ENCODE measurements at regions not wholly inside any gene's neighbourhood (a gene's known extent, or its start where the extent isn't known, plus 50 kb on each side); places are given as distances from the start of the nearest gene placed in this dataset.

DNA sequence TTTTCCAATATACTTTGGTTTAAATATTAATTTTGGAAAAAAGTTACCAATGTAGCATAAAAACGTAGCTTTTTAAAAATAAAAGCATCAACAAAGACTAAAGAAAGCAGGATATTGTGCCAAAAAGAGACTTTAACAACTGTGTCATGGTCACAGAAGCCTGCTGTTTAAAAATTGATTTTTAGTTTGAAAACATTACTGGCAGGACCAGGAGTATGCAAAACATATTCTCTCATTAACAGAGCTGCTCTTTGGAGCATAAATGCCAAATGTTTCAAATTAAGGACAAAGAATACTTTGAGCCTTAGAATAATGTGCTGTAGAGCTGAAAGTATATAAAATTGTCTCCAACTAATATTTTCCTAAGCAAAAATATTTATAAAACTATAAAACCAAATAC lies 279.0 kb downstream of the ARAP2 start:
- Mint-ChIP-seq H3K27ac (no peak overlapping the region), H3K36me3 (no peaks in the 10 kb centered on the region), H3K27me3 (no peaks in the 10 kb centered on the region), H3K4me1 (no peaks in the 10 kb centered on the region), H3K9me3 (no peaks in the 10 kb centered on the region), H3K4me3 (no peak overlapping the region)

DNA sequence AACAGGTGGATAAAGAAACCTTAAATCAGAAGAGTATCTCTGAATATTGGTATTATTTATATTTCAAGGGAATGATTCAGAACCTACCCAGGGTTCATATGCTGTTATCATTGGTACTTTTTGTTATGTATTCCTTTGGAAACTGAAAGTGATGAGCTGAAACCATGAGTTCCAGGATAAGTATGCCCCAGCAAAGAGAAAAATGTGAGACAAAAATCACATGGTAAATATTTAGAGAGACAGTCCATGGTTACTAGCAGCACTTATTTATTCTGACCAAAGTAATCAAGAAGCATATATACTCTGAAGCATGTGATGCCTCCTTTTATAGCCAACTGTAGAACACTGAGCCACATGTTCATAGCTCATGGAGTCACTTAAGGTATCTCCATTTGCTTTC lies 277.7 kb downstream of the ARAP2 start:
- no peak overlapping the region for H3K27ac Mint-ChIP-seq
- H3K36me3 Mint-ChIP-seq: no peaks in the 10 kb centered on the region
- no peak overlapping the region for H3K4me3 Mint-ChIP-seq
- H3K27me3 Mint-ChIP-seq: no peaks in the 10 kb centered on the region
- H3K9me3 Mint-ChIP-seq: no peaks in the 10 kb centered on the region
- H3K4me1 Mint-ChIP-seq: no peaks in the 10 kb centered on the region

DNA sequence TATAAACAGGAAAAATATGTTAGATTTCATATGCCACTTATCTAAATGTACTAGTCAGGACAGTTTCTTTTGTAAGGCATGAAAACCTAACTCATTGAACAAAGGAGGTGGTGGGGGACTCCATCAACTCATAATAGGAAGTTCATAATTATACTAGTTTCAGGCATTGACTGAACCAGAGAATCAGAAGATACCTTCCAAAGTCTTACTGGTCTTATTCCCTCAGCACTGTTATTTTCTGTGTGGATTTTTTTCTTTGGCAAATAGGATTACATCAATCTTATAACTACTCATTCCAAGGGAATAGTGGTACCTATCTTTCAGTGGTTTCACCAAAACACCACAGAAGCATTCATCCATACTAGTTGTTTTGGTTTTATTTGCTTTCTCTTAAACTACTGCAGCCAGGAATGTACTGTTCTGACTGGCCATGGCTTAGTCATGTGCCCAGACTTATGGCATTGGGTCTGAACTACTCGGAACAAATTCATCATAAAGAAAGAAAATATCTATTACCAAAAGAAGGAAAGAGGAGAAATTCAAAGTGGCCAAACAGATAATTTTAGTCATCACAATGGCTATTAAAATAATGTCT lies 273.9 kb downstream of the ARAP2 start:
- no peaks in the 10 kb centered on the region for H3K27me3 Mint-ChIP-seq
- peaks cover under 1% of the 10 kb centered on the region for H3K4me1 Mint-ChIP-seq
- no peaks in the 10 kb centered on the region for H3K9me3 Mint-ChIP-seq
- H3K4me3 Mint-ChIP-seq: no peak overlapping the region
- H3K36me3 Mint-ChIP-seq: no peaks in the 10 kb centered on the region
- H3K27ac Mint-ChIP-seq: no peak overlapping the region

DNA sequence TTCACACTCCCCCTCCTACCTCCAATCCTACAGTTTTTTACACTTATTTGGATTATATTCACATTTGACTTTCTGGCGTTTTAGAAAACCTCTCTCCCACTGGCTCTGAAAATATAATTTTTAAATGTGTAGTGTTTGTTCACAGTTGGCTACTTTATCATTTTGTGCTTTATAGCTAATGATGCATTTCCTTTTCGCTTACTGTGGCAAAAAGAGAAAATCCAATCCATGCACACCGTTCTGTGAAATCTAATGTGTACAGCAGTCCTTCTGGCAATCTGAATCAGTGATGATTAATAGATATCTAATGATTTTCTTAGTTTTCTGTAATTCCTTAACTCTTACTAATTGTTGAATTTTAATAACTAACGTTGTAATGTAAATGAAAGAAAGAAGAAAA lies 271.5 kb downstream of the ARAP2 start:
- no peak overlapping the region for H3K27ac Mint-ChIP-seq
- no peaks in the 10 kb centered on the region for H3K9me3 Mint-ChIP-seq
- no peaks in the 10 kb centered on the region for H3K27me3 Mint-ChIP-seq
- peaks cover 4% of the 10 kb centered on the region for H3K4me1 Mint-ChIP-seq
- H3K36me3 Mint-ChIP-seq: no peaks in the 10 kb centered on the region
- H3K4me3 Mint-ChIP-seq: no peak overlapping the region

DNA sequence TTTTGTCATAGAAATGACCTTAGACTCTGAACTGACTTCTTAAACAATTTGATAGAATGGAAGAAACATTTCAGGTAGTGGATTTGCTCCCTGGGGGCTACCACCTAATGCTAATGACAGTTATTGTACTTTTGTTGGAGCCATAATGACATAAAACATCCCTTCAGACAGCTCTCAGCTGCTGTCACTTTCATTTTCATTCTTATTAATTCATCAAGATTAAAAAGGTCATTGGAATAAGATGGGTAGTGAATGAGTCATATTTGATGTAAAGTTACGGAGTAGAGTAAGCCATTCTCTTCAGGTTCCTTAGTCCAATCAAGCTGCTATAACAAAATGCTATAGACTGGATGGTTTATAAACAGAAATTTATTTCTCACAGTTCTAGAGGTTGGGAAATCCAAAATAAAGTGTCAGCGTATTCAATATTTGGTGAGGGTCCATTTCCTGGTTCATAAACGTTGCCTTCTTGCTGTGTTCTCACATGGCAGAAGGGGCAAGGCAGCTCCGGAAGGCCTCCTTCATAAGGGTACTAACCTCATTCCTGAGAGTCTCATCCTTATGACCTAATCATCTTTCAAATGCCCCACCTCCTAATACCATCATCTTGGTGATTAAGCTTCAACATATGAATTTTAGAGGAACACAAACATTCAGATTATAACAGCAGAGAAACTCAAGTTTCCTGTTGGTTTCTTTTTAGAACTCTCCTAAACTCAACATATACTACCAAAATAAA lies 268.5 kb downstream of the ARAP2 start:
- H3K9me3 Mint-ChIP-seq: no peaks in the 10 kb centered on the region
- no peak overlapping the region for H3K4me3 Mint-ChIP-seq
- no peaks in the 10 kb centered on the region for H3K27me3 Mint-ChIP-seq
- no peak overlapping the region for H3K27ac Mint-ChIP-seq
- H3K4me1 Mint-ChIP-seq: peaks cover 4% of the 10 kb centered on the region
- H3K36me3 Mint-ChIP-seq: peaks cover 3% of the 10 kb centered on the region

DNA sequence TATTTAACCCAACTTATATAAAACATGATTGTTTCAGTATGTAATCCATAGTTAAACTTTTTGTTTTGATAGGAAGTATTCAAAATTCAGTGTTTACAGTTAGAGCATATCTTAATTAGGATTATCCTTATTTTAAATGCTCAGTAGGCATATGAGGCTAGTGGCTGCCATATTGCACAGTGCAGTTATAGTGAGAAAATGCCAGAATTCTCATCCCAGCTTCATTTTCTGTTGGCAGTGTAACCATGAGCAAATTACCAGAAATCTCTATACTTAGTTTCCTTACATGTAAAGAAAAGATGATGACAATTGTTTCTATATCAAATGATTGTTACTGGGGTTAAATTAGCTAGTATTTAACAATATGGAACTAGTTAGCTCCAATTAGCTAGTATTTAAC lies 265.8 kb downstream of the ARAP2 start:
- Mint-ChIP-seq H3K4me3 (no peak overlapping the region), H3K27ac (no peak overlapping the region), H3K4me1 (peaks cover 4% of the 10 kb centered on the region), H3K9me3 (no peaks in the 10 kb centered on the region), H3K27me3 (no peaks in the 10 kb centered on the region), H3K36me3 (peaks cover 5% of the 10 kb centered on the region)

DNA sequence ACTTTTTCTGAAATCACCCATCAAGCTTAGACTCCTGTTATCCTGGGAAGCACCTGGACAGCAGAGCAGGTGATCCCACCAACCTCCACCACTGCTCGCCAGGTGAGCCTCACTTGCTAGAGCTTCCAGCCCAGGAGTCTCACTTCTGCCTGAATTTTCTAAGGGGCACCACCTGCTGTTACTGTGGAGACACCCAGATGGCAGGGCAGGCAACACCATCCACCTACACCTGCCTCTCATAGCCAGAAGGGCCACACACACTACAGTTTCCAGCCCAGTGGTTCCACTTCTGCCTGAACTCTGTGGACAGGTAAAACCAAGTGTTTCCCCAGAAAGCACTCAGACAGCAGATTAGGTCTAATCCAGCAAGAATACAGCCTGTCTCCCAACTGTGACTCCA lies 262.0 kb downstream of the ARAP2 start:
- peaks cover 5% of the 10 kb centered on the region for H3K36me3 Mint-ChIP-seq
- H3K9me3 Mint-ChIP-seq: no peaks in the 10 kb centered on the region
- no peak overlapping the region for H3K27ac Mint-ChIP-seq
- no peak overlapping the region for H3K4me3 Mint-ChIP-seq
- H3K4me1 Mint-ChIP-seq: no peaks in the 10 kb centered on the region
- H3K27me3 Mint-ChIP-seq: no peaks in the 10 kb centered on the region

DNA sequence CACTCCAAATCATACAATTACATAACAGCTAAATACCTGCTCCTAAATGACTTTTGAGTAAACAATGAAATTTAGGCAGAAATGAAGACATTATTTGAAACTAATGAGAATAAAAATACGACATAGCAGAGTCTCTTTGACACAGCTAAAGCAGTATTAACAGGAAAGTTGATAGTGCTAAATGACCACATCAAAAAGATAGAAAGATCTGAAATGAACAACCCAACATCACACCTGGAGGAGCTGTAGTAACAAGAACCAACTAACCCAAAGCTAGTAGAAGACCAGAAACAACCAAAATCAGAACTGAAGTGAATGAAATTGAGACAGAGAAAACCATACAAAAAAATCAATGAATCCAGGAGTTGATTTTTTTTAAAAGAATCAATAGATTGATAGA lies 257.8 kb downstream of the ARAP2 start:
- peaks cover 2% of the 10 kb centered on the region for H3K36me3 Mint-ChIP-seq
- no peak overlapping the region for H3K27ac Mint-ChIP-seq

DNA sequence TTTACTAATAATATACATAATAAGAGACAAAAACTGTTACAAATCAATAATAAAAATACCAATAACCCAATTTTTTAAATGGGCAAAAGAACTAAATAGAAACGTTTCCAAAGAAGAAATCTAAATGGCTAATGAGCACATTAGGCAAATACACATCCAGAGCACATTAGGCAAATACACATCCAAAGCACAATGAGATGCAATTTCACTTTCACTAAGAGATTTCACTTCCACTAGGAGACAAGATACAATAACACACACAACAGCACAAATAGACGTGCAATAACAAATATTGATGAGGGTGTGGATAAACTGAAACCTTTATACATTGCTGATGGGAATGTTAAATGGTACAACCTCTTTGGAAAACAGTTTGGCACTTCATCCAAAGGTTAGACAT lies 250.7 kb downstream of the ARAP2 start:
- no peaks in the 10 kb centered on the region for H3K4me1 Mint-ChIP-seq
- H3K9me3 Mint-ChIP-seq: no peaks in the 10 kb centered on the region
- H3K27ac Mint-ChIP-seq: no peak overlapping the region
- H3K27me3 Mint-ChIP-seq: no peaks in the 10 kb centered on the region
- no peak overlapping the region for H3K4me3 Mint-ChIP-seq
- H3K36me3 Mint-ChIP-seq: peaks cover 1% of the 10 kb centered on the region

More for the DNA sequence above, 257.8 kb downstream of the ARAP2 start:
- Mint-ChIP-seq H3K4me1 (no peaks in the 10 kb centered on the region), H3K27me3 (no peaks in the 10 kb centered on the region), H3K4me3 (no peak overlapping the region), H3K9me3 (no peaks in the 10 kb centered on the region)

DNA sequence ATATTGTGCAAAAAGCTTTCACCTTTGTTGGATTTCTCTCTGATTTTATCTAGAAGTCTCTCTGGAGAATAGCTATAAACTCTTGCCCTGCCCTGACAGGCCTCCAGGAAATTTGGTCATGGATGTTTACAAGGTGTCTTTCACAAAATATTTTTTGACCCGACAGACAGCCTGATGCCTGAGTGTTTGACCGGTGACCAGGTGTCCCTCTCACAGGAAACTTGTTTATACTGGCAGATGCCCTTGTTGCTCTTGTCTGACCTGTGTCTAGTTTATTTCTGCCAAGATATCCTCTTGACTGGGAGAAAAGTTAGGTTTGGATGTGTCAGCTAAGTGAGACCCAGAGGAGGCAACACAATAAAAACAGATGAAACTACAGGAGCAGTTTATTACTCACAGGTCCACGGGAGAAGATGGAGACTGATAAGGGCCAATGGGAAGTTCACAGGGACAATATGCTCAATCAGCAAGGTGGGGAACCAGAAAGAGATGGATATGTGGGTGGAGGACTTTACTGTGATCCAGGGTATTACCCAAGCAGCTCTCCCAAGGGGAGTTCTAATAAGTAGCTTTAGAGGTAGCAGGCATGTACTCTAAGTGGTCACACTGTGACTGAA lies 243.3 kb downstream of the ARAP2 start:
- no peaks in the 10 kb centered on the region for H3K27me3 Mint-ChIP-seq
- H3K27ac Mint-ChIP-seq: no peak overlapping the region
- H3K4me3 Mint-ChIP-seq: no peak overlapping the region
- H3K36me3 Mint-ChIP-seq: peaks cover 13% of the 10 kb centered on the region
- no peaks in the 10 kb centered on the region for H3K9me3 Mint-ChIP-seq
- H3K4me1 Mint-ChIP-seq: no peaks in the 10 kb centered on the region

DNA sequence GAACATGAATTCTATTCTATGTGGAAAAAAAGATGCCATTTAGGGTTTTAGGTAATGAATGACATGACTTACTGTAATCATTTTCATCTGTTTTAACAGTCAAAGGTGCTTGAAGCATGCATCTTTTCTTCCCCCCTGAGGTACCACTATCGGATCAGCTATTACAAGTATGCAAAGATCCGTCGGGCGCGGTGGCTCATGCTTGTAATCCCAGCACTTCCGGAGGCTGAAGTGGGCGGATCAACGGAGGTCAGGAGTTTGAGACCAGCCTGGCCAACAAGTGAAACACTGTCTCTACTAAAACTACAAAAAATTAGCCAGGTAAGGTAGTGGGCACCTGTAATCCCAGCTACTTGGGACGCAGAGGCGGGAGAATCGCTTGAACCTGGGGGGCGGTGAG lies 241.3 kb downstream of the ARAP2 start:
- Mint-ChIP-seq H3K4me3 (no peak overlapping the region), H3K36me3 (peaks cover 13% of the 10 kb centered on the region), H3K4me1 (no peaks in the 10 kb centered on the region), H3K27me3 (no peaks in the 10 kb centered on the region), H3K27ac (no peak overlapping the region), H3K9me3 (no peaks in the 10 kb centered on the region)

DNA sequence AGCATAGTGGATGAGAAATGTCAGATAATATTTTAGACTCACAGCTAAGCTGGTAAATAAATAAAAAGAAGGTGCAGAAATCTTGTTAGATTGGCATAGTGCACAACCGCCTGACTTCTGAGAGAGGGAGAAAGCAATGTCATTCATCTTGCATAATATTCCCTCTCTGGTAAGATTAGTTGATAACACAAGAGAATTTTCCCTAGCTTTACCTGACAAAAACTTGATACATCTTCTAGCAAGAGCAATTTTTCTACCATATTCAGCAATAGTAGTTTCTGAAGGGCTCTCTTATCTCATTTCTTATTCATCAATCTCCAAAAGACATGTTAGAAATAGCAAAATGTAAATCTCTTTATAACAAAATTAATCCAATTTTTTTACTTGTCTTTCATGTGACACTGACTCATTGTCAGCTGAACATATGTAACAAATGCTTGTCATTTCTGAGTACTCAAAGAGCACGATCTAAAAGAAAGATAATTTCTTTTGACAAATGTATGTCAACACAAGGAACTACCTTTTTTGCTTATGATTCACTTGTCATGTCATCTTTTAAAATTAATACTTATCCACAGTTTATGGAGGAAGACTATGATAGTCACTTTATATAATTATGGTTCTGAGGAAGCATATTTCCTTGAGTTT lies 240.0 kb downstream of the ARAP2 start:
- H3K36me3 Mint-ChIP-seq: peaks cover 10% of the 10 kb centered on the region
- H3K27ac Mint-ChIP-seq: no peak overlapping the region
- no peaks in the 10 kb centered on the region for H3K4me1 Mint-ChIP-seq
- no peak overlapping the region for H3K4me3 Mint-ChIP-seq
- H3K9me3 Mint-ChIP-seq: no peaks in the 10 kb centered on the region
- no peaks in the 10 kb centered on the region for H3K27me3 Mint-ChIP-seq

DNA sequence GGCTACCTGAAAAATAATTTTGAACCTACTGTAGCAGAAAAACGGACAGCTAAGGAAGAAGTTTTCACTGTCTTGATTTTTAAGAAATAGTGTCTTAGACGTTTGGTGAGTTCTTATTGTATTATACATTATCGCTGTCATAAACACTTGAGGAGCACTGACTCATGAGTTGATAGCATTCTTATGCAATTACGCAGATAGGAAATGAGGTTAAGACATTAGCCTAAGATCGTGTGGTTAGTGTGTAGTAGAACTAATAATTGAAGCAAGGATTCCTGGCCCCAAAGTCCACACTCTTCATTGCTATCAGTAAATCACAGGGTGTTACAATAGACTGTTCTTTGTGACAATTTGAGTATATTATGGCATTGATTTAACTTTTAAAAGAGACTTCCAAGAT lies 238.1 kb downstream of the ARAP2 start:
- H3K27ac Mint-ChIP-seq: no peak overlapping the region
- no peaks in the 10 kb centered on the region for H3K27me3 Mint-ChIP-seq
- H3K4me3 Mint-ChIP-seq: no peak overlapping the region

DNA sequence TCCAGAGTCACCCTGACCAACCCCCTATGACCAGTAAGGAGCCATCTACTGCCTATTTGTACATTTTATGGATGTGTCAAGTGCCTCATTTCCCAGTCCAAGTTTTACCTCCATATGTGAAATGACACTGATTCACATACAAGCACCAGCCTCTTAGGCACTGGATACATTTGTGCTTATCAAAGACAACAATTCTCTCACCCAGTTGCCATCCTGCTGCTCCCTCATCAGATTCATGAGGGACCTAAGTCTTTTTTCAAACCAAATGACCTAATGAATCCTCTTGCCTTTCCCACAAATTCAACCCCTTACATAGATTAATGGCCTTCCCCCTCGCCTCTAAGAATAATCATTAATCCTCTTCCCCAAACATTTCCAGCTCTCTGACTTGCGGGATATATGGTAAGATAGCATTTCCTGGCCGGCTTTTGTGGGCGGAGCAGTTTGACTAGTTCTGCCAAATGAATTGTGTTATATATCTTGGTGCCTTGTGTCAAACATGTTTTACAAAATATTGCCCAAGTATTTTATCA lies 233.9 kb downstream of the ARAP2 start:
- Mint-ChIP-seq H3K4me3 (no peak overlapping the region), H3K27me3 (no peaks in the 10 kb centered on the region), H3K4me1 (no peaks in the 10 kb centered on the region), H3K27ac (no peak overlapping the region), H3K9me3 (no peaks in the 10 kb centered on the region), H3K36me3 (peaks cover 4% of the 10 kb centered on the region)

More for the DNA sequence above, 238.1 kb downstream of the ARAP2 start:
- H3K36me3 Mint-ChIP-seq: peaks cover 6% of the 10 kb centered on the region
- H3K4me1 Mint-ChIP-seq: no peaks in the 10 kb centered on the region
- H3K9me3 Mint-ChIP-seq: no peaks in the 10 kb centered on the region

DNA sequence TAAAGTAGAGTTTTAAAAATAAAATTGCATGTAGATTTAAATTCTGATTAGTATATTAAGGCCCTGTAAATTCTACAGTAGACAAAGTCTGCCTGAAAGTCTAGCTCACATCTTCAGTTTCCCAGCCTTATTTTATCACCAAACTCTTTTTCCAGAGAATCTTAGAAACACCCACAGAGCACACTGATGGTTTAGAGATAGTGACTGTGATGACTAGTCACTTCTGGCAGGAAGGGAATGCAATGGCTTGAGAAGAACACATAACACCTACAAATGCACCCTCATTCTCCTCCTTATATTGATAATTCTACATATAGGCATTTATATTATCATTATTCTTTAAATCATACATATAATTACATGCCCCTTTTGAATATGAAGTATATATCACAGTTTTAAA lies 232.9 kb downstream of the ARAP2 start:
- Mint-ChIP-seq H3K27ac (no peak overlapping the region), H3K27me3 (no peaks in the 10 kb centered on the region), H3K4me1 (no peaks in the 10 kb centered on the region), H3K4me3 (no peak overlapping the region), H3K9me3 (no peaks in the 10 kb centered on the region), H3K36me3 (no peaks in the 10 kb centered on the region)

DNA sequence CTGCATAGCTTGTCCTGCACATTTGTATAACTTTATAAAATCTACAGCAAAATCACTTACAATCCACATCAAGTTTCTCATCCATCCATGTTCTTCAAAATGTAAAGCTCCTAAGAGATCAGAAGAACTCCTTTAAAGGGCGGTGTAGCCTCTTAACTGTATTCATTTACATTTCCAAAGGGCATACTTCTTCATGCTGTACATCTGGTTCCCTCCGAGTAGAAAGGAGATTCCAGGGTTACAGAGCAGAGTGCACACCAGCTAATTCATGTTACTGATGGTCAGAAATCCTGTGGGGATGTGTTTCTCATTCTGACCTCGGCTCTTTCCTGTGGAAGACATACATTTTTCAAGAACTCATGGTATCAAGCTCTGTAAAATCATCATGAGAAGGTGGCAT lies 231.8 kb downstream of the ARAP2 start:
- Mint-ChIP-seq H3K9me3 (no peaks in the 10 kb centered on the region), H3K4me3 (no peak overlapping the region), H3K27me3 (no peaks in the 10 kb centered on the region), H3K4me1 (no peaks in the 10 kb centered on the region), H3K27ac (no peak overlapping the region), H3K36me3 (no peaks in the 10 kb centered on the region)

Measured in activated naive CD4-positive, alpha-beta T cell treated with anti-CD3 and anti-CD28 coated beads, Interleukin-2, amount 50 U/mL, for 24 hours (primary cell).